ENCODE measurements at regions not wholly inside any gene's neighbourhood (a gene's known extent, or its start where the extent isn't known, plus 50 kb on each side); places are given as distances from the start of the nearest gene placed in this dataset.

DNA sequence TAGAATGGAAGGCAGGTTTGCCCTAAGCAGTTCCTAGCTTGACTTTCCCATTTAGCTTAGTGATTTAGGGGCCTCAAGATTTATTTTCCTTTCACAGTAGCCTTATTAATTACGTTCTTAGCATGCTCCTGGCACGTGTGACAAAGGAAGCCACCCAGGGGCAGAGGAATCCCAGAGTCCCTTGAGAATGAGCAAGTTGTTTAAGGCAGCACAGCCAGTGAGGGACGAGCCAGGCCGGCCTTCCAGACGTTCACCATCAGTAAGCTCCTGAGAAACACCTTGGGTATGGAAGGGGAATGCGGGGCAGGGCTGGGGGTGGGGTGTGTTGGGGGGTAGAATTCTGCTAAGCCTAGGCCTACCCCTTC lies 76.3 kb downstream of the SOWAHC start:
- TF ChIP-seq, protein P1, sequence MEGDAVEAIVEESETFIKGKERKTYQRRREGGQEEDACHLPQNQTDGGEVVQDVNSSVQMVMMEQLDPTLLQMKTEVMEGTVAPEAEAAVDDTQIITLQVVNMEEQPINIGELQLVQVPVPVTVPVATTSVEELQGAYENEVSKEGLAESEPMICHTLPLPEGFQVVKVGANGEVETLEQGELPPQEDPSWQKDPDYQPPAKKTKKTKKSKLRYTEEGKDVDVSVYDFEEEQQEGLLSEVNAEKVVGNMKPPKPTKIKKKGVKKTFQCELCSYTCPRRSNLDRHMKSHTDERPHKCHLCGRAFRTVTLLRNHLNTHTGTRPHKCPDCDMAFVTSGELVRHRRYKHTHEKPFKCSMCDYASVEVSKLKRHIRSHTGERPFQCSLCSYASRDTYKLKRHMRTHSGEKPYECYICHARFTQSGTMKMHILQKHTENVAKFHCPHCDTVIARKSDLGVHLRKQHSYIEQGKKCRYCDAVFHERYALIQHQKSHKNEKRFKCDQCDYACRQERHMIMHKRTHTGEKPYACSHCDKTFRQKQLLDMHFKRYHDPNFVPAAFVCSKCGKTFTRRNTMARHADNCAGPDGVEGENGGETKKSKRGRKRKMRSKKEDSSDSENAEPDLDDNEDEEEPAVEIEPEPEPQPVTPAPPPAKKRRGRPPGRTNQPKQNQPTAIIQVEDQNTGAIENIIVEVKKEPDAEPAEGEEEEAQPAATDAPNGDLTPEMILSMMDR (IDR thresholded peaks at IDR 0.05), result no peak
- no peak for TF ChIP-seq POLR2A (IDR thresholded peaks at IDR 0.05)

Data from prostate gland (tissue), 2 donors.